ENCODE measurements at regions not wholly inside any gene's neighbourhood (a gene's known extent, or its start where the extent isn't known, plus 50 kb on each side); places are given as distances from the start of the nearest gene placed in this dataset.

DNA sequence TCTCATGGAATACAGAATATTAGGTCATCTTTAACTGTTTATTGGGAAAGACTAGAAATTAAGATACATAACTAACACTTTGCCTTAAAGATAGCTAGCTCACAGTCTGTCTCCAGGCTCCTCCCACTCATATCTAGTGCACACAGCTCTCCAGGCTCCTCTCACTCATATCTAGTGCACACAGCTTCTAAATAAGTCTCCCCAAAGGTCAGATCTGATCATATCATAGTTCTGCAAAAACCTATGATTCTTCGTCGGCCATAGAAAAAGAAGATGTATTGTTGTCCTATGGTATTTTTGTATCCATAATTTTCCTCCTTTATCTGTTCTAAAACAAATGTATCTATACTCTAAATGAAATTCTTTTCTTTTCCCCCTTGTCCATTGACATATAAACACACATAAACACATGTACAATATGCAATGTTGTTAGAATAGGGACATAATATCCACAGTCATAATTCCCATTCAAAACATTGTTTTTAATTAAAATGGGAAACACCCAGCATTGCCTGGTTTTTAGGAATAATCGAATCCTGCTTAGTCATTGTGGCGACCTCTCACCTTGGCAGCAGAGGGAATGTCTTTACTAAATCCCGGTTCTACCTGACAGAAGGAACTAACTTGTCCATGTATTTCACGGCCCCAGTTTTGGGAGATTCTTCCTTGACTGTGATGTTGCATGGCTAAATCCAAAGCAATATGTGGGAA, 1282.0 kb downstream of the PCDH7 start:
- TF ChIP-seq, protein P1, sequence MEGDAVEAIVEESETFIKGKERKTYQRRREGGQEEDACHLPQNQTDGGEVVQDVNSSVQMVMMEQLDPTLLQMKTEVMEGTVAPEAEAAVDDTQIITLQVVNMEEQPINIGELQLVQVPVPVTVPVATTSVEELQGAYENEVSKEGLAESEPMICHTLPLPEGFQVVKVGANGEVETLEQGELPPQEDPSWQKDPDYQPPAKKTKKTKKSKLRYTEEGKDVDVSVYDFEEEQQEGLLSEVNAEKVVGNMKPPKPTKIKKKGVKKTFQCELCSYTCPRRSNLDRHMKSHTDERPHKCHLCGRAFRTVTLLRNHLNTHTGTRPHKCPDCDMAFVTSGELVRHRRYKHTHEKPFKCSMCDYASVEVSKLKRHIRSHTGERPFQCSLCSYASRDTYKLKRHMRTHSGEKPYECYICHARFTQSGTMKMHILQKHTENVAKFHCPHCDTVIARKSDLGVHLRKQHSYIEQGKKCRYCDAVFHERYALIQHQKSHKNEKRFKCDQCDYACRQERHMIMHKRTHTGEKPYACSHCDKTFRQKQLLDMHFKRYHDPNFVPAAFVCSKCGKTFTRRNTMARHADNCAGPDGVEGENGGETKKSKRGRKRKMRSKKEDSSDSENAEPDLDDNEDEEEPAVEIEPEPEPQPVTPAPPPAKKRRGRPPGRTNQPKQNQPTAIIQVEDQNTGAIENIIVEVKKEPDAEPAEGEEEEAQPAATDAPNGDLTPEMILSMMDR (IDR thresholded peaks at IDR 0.05; ENCODE audit: poor library complexity) = no peak
- TF ChIP-seq EZH2phosphoT487 (IDR thresholded peaks at IDR 0.05; ENCODE audit: low read depth, severe bottlenecking, unreplicated experiment) = no peak
- TF ChIP-seq EZH2 (IDR thresholded peaks at IDR 0.05; ENCODE audit: borderline replicate concordance) = no peak
